Uterus (tissue), 3 donors: ENCODE measurements at regions not wholly inside any gene's neighbourhood (a gene's known extent, or its start where the extent isn't known, plus 50 kb on each side); places are given as distances from the start of the nearest gene placed in this dataset.

ENCODE experiments used
- DNase-seq, 2 donors: peaks; one replicate each; pipeline ENCODE4 v3.0.0-alpha.2; 2019 to 2020
- H3K27ac ChIP-seq, 2 donors: fragments of 200-600 bp; sonication (generic); 1 replicate in 1 of 2; 2 replicates in 1 of 2; pipeline ENCODE4 v1.5.1; 2016 to 2018
- H3K27me3 ChIP-seq, 2 donors: fragments of 200-600 bp; sonication (generic); one replicate each; pipeline ENCODE4 v1.5.1; 2018 to 2019; ENCODE audit warnings: control low read depth in 1 of 2
- H3K36me3 ChIP-seq, 2 donors: fragments of 200-600 bp; sonication (generic); one replicate each; pipeline ENCODE4 v1.5.1; 2019; ENCODE audit warnings: control low read depth in 1 of 2
- H3K4me1 ChIP-seq, 2 donors: fragments of 200-600 bp; sonication (generic); one replicate each; pipeline ENCODE4 v1.5.1; 2018 to 2019; ENCODE audit warnings: control low read depth in 1 of 2
- H3K4me3 ChIP-seq, 2 donors: fragments of 200-600 bp; sonication (generic); 1 replicate in 1 of 2; 2 replicates in 1 of 2; pipeline ENCODE4 v1.5.1; 2018 to 2019; ENCODE audit warnings: mild to moderate bottlenecking in 1 of 2
- H3K9me3 ChIP-seq, 2 donors: fragments of 200-600 bp; sonication (generic); one replicate each; pipeline ENCODE4 v1.5.1; 2019; ENCODE audit warnings: control low read depth in 1 of 2
- CTCF ChIP-seq, 4 experiments: fragments of 200-600 bp in 2 of 4; fragments of 450-650 bp in 2 of 4; sonication (generic) in 2 of 4; IDR thresholded peaks; one replicate each; pipeline ENCODE4 v1.5.1; 2016 to 2019; ENCODE audit warnings: antibody characterized with exemption in 4 of 4, mild to moderate bottlenecking in 2 of 4, moderate library complexity in 1 of 4
- POLR2A ChIP-seq, 2 donors: fragments of 450-650 bp; IDR thresholded peaks; one replicate each; pipeline ENCODE4 v1.6.1; 2016; ENCODE audit warnings: antibody characterized with exemption in 2 of 2, mild to moderate bottlenecking in 1 of 2, moderate library complexity in 1 of 2
- intact Hi-C: fragments of 100-400 bp; cut with DNase I; formaldehyde crosslinking; loops from one replicate; pipeline ENCODE4 v1.15.1; 2023; ENCODE audit warnings: low total_unique reads
- donor health status: DM: yes; HTN: yes; CAD: no.

DNA sequence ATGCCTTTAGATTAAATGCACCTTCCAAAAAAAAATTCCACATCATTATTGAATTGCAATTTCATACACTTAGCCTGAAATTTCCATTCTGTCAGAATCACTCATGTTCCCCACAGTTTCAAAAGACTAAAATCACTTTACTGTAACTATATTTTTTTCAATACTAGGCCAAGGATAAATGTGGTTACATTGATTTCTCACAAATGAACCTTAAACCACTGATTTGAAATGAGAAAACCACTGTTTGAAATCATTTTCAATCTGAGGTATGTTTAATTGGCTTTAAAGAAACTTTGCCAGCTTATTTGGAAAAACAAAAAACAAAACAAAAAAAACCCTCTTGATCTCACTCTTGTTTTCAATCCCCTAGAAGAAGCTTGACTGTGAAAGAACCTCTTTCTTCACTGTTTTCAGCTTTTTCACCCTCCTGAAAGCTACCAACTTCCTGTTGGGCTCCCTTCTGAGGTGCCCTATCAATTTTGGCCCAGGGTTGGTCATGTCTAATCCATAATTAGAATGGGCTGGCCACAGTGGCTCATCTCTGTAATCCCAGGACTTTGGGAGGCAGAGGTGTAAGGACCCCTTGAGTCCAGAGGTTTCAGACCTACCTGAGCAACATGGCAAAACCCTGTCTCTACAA lies 242.5 kb downstream of the ADGRG6 start:
- Histone ChIP-seq H3K27me3 (no peaks in the 10 kb centered on the region), H3K36me3 (no peaks in the 10 kb centered on the region), H3K9me3 (no peaks in the 10 kb centered on the region), H3K4me1 (no peaks in the 10 kb centered on the region), H3K4me3 (no peak overlapping the region), H3K27ac (no peak overlapping the region)
- intact Hi-C loops: no loop called here
- TF ChIP-seq CTCF (IDR thresholded peaks at IDR 0.05) (no peak), POLR2A (IDR thresholded peaks at IDR 0.05) (no peak)
- DNase-seq: no peak

DNA sequence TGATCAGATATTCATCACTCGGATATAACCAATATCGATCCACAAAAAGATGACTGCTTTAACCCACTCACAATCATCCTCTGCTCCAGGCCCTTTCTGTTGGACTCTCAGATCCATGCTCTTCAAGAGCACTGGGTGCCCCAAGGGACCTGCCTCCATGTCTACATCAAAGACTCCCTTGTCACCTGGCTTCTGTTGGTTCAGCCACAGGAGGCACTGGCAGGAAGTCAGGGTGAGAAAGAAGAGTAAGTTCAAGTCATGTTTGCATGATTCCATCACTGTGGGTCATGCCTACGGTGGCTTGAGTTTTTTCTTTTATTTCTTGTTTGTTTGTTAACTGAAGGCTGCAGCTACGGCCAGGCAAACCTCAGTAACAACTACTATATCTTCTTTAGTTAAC lies 243.3 kb downstream of the ADGRG6 start:
- Histone ChIP-seq H3K9me3 (no peaks in the 10 kb centered on the region), H3K27ac (no peak overlapping the region), H3K27me3 (no peaks in the 10 kb centered on the region), H3K4me1 (no peaks in the 10 kb centered on the region), H3K4me3 (no peak overlapping the region), H3K36me3 (no peaks in the 10 kb centered on the region)
- intact Hi-C loops: no loop called here
- DNase-seq: no peak
- TF ChIP-seq POLR2A (IDR thresholded peaks at IDR 0.05): no peak
- no peak for TF ChIP-seq CTCF (IDR thresholded peaks at IDR 0.05)

DNA sequence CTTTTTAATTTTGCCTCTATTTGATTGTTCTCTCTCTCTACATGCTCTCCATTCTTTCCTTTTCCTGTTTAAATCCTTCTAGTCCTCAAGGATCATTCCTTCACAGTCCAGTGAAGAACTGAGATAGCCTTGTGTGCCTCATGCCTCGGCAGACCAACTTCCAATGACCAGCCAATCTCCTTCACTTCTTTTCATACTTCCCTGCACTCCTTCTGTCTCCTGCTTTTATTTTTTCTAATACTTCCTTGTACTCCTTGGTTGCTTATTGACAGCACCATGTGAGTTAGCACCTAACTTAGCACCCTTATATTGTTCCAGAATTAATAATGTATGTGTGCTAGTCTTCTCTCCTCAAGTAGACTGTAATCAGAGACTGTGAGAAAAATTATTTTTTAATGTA lies 246.8 kb downstream of the ADGRG6 start:
- intact Hi-C loops: no loop called here
- TF ChIP-seq POLR2A (IDR thresholded peaks at IDR 0.05) (no peak), CTCF (IDR thresholded peaks at IDR 0.05) (no peak)
- H3K4me1 ChIP-seq: no peaks in the 10 kb centered on the region

GRCh38 chr6:142550310-142551063 lies 248.7 kb downstream of the ADGRG6 start:
- intact Hi-C loops: no loop called here
- Histone ChIP-seq H3K9me3 (no peaks in the 10 kb centered on the region), H3K27ac (no peak overlapping the region), H3K4me3 (no peak overlapping the region), H3K4me1 (no peaks in the 10 kb centered on the region), H3K36me3 (no peaks in the 10 kb centered on the region), H3K27me3 (no peaks in the 10 kb centered on the region)
- TF ChIP-seq CTCF (IDR thresholded peaks at IDR 0.05) (no peak), POLR2A (IDR thresholded peaks at IDR 0.05) (no peak)
- DNase-seq: no peak

More for the DNA sequence above, 246.8 kb downstream of the ADGRG6 start:
- H3K4me3 ChIP-seq: no peak overlapping the region
- no peaks in the 10 kb centered on the region for H3K9me3 ChIP-seq
- no peaks in the 10 kb centered on the region for H3K27me3 ChIP-seq
- DNase-seq: no peak
- no peak overlapping the region for H3K27ac ChIP-seq
- H3K36me3 ChIP-seq: no peaks in the 10 kb centered on the region

DNA sequence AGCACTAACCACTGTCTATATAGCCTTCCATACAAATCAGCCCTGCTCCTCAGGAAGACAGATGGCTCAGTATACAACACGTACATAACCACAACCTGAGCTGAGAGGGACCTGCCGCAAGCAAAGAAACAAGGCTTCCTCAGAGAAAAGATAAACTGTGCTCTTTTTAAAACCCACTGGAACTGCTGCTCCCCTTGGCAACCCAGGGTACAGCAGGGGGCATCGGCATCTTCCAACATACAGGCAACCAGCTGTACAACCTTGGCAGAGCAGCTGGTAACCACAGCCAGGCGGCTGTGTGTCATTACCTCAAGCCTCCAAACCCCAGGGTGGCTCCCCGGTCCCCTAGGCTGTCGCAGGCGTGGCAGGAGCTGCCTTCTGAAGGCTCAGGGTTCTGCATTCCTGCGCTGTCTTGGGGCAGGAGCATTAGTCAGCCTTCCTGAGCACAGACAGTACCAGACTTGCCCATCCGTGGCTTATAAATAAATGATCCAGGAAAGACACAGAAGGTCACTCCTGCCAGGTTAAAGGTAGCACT lies 249.5 kb downstream of the ADGRG6 start:
- intact Hi-C loops: no loop called here
- Histone ChIP-seq H3K9me3 (no peaks in the 10 kb centered on the region), H3K27ac (no peak overlapping the region), H3K27me3 (no peaks in the 10 kb centered on the region), H3K4me3 (no peak overlapping the region), H3K4me1 (no peaks in the 10 kb centered on the region), H3K36me3 (no peaks in the 10 kb centered on the region)
- DNase-seq: no peak
- no peak for TF ChIP-seq CTCF (IDR thresholded peaks at IDR 0.05)
- no peak for TF ChIP-seq POLR2A (IDR thresholded peaks at IDR 0.05)
